CD14-positive monocyte (primary cell): ENCODE measurements at regions not wholly inside any gene's neighbourhood (a gene's known extent, or its start where the extent isn't known, plus 50 kb on each side); places are given as distances from the start of the nearest gene placed in this dataset.

Source experiments
- DNase-seq, 3 donors: peaks; one replicate each; pipeline ENCODE4 v3.0.0-alpha.2; 2011 to 2022
- H2AFZ ChIP-seq: 2 replicates; pipeline ENCODE4 v1.6.0; 2012; ENCODE audit warnings: mild to moderate bottlenecking, low read depth, low read length, inconsistent platforms; ENCODE audit not compliant: insufficient read depth, poor library complexity, severe bottlenecking
- H3K27ac ChIP-seq, 2 donors: 1 replicate in 1 of 2; 2 replicates in 1 of 2; pipeline ENCODE4 v1.5.1; 2012 to 2013; ENCODE audit warnings: low read length in 2 of 2, control low read depth in 1 of 2, inconsistent platforms in 1 of 2, low read depth in 1 of 2, mild to moderate bottlenecking in 1 of 2
- H3K27me3 ChIP-seq, 2 donors: one replicate each; pipeline versions ENCODE4 v1.6.0 to v1.6.1; 2011 to 2013; ENCODE audit warnings: low read length in 2 of 2; ENCODE audit not compliant: control insufficient read depth in 2 of 2, insufficient read depth in 2 of 2
- H3K36me3 ChIP-seq, 2 donors: replicated peaks in 1 of 2; 1 replicate in 1 of 2; 2 replicates in 1 of 2; pipeline versions ENCODE4 v1.5.1 to v1.6.1; 2012 to 2013; ENCODE audit warnings: low read length in 2 of 2, control low read depth in 1 of 2, inconsistent platforms in 1 of 2, mild to moderate bottlenecking in 1 of 2; ENCODE audit not compliant: insufficient read depth in 2 of 2, control insufficient read depth in 1 of 2
- H3K4me1 ChIP-seq, 2 donors: 1 replicate in 1 of 2; 2 replicates in 1 of 2; pipeline versions ENCODE4 v1.5.1 to v1.6.1; 2012 to 2013; ENCODE audit warnings: low read length in 2 of 2, control low read depth in 1 of 2, inconsistent platforms in 1 of 2, mild to moderate bottlenecking in 1 of 2, moderate library complexity in 1 of 2; ENCODE audit not compliant: insufficient read depth in 2 of 2, control insufficient read depth in 1 of 2
- H3K4me2 ChIP-seq: replicated peaks from 2 replicates; pipeline ENCODE3; 2012; ENCODE audit warnings: low read length, moderate library complexity, mild to moderate bottlenecking; ENCODE audit not compliant: poor library complexity, severe bottlenecking; ENCODE audit errors: extremely low read depth
- H3K4me3 ChIP-seq, 3 experiments: fragments of 200-600 bp in 1 of 3; sonication (generic) in 1 of 3; replicated peaks in 1 of 3; 1 replicate in 2 of 3; 2 replicates in 1 of 3; pipeline ENCODE4 v1.5.1; 2011 to 2013; ENCODE audit warnings: low read length in 3 of 3, mild to moderate bottlenecking in 3 of 3, control low read depth in 2 of 3, low read depth in 2 of 3, inconsistent platforms in 1 of 3, moderate library complexity in 1 of 3
- H3K79me2 ChIP-seq: 2 replicates; pipeline ENCODE4 v1.6.0; 2012; ENCODE audit warnings: mild to moderate bottlenecking, control low read depth, inconsistent platforms, low read length, moderate library complexity; ENCODE audit not compliant: insufficient read depth
- H3K9ac ChIP-seq: 2 replicates; pipeline ENCODE4 v1.6.0; 2017; ENCODE audit warnings: low read length, mild to moderate bottlenecking; ENCODE audit not compliant: insufficient read depth, poor library complexity, severe bottlenecking
- H3K9me3 ChIP-seq, 2 donors: replicated peaks in 1 of 2; 1 replicate in 1 of 2; 2 replicates in 1 of 2; pipeline versions ENCODE4 v1.5.1 to v1.6.1; 2012 to 2013; ENCODE audit warnings: low read length in 2 of 2, control low read depth in 1 of 2; ENCODE audit not compliant: control insufficient read depth in 1 of 2, insufficient read depth in 1 of 2
- H4K20me1 ChIP-seq: 2 replicates; pipeline ENCODE4 v1.6.0; 2012; ENCODE audit warnings: mild to moderate bottlenecking, low read length, control low read depth, moderate library complexity; ENCODE audit not compliant: insufficient read depth
- H3K27ac Mint-ChIP-seq, 7 donors: one replicate each; pipeline ENCODE4 v1.8.0; 2020; ENCODE audit warnings: mild to moderate bottlenecking in 7 of 7, mixed read lengths in 7 of 7, moderate library complexity in 6 of 7, inconsistent platforms in 2 of 7
- H3K27me3 Mint-ChIP-seq, 3 donors: one replicate each; pipeline ENCODE4 v1.8.0; 2021 to 2022; ENCODE audit warnings: low read depth in 3 of 3, mild to moderate bottlenecking in 3 of 3, mixed read lengths in 3 of 3, moderate library complexity in 3 of 3, inconsistent platforms in 1 of 3
- H3K36me3 Mint-ChIP-seq, 2 donors: one replicate each; pipeline ENCODE4 v1.8.0; 2020; ENCODE audit warnings: mixed read lengths in 2 of 2, inconsistent platforms in 1 of 2, mild to moderate bottlenecking in 1 of 2
- H3K4me1 Mint-ChIP-seq: one replicate; pipeline ENCODE4 v1.8.0; 2020; ENCODE audit warnings: mild to moderate bottlenecking, mixed read lengths
- H3K4me3 Mint-ChIP-seq, 2 donors: one replicate each; pipeline ENCODE4 v1.8.0; 2020; ENCODE audit warnings: mild to moderate bottlenecking in 2 of 2, mixed read lengths in 2 of 2, moderate library complexity in 1 of 2
- H3K9me3 Mint-ChIP-seq, 7 donors: one replicate each; pipeline ENCODE4 v1.8.0; 2020 to 2022; ENCODE audit warnings: mixed read lengths in 7 of 7, mild to moderate bottlenecking in 6 of 7, moderate library complexity in 6 of 7, inconsistent platforms in 2 of 7
- WGBS: methylation state at CpG from one replicate; pipeline ENCODE4 v1.1.5; 2013; ENCODE audit warnings: missing lambda C conversion rate; ENCODE audit not compliant: insufficient coverage; 5-methylcytosine and 5-hydroxymethylcytosine counted together
- intact Hi-C, 2 donors: fragments of 100-400 bp; cut with micrococcal nuclease; formaldehyde crosslinking; loops; one replicate each; pipeline versions ENCODE4 v1.15.0 to v1.15.1; 2023
- TF ChIP-seq, protein P1 (sequence below): fragments of 200-600 bp; IDR thresholded peaks from one replicate; pipeline ENCODE4 v1.8.0; 2022; ENCODE audit warnings: antibody characterized with exemption, mild to moderate bottlenecking

DNA sequence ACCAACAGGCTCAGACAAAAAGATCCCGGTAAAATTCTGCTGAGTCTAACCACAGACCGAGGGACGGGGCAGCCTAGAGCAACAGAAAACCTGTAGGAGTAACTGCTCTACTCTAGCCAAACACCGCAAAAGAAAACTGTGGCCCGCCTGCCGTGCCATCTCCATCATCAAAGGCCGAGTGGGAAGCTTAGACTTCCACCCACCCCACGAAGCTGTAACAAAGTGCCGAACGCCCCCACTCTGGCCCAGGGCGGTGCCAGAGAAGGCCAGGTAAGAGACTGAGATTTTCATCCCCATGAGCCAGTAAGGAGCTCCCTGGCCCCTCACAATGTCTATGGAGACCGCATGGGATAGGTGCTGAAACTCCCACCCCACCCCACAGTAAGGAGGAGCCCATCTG lies 231.9 kb upstream of the COX10 start:
- H3K4me1 ChIP-seq: no peaks in the 10 kb centered on the region
- Mint-ChIP-seq H3K4me3 (no peak overlapping the region), H3K27me3 (peaks cover 0 to 3% (median 0%) of the 10 kb centered on the region in 3 donors), H3K36me3 (no peaks in the 10 kb centered on the region), H3K4me1 (no peaks in the 10 kb centered on the region), H3K9me3 (peaks cover 0 to 16% (median 10%) of the 10 kb centered on the region in 7 donors), H3K27ac (peak overlapping the region in 1 of 7 donors; percentile 6)
- no peaks in the 10 kb centered on the region for H4K20me1 ChIP-seq
- no peaks in the 10 kb centered on the region for H3K79me2 ChIP-seq
- no peak for DNase-seq
- intact Hi-C loops: no loop called here
- no peak overlapping the region for H3K4me3 ChIP-seq
- H3K9me3 ChIP-seq: peaks cover 0 to 16% of the 10 kb centered on the region in 2 donors
- no peak overlapping the region for H3K4me2 ChIP-seq
- TF ChIP-seq, protein P1, sequence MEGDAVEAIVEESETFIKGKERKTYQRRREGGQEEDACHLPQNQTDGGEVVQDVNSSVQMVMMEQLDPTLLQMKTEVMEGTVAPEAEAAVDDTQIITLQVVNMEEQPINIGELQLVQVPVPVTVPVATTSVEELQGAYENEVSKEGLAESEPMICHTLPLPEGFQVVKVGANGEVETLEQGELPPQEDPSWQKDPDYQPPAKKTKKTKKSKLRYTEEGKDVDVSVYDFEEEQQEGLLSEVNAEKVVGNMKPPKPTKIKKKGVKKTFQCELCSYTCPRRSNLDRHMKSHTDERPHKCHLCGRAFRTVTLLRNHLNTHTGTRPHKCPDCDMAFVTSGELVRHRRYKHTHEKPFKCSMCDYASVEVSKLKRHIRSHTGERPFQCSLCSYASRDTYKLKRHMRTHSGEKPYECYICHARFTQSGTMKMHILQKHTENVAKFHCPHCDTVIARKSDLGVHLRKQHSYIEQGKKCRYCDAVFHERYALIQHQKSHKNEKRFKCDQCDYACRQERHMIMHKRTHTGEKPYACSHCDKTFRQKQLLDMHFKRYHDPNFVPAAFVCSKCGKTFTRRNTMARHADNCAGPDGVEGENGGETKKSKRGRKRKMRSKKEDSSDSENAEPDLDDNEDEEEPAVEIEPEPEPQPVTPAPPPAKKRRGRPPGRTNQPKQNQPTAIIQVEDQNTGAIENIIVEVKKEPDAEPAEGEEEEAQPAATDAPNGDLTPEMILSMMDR: no peak
- 98% methylated on average over 11 of the region's 12 CpGs for WGBS
- H2AFZ ChIP-seq: no peak overlapping the region
- no peaks in the 10 kb centered on the region for H3K36me3 ChIP-seq
- no peak overlapping the region for H3K9ac ChIP-seq
- H3K27ac ChIP-seq: no peak overlapping the region
- H3K27me3 ChIP-seq: no peaks in the 10 kb centered on the region

DNA sequence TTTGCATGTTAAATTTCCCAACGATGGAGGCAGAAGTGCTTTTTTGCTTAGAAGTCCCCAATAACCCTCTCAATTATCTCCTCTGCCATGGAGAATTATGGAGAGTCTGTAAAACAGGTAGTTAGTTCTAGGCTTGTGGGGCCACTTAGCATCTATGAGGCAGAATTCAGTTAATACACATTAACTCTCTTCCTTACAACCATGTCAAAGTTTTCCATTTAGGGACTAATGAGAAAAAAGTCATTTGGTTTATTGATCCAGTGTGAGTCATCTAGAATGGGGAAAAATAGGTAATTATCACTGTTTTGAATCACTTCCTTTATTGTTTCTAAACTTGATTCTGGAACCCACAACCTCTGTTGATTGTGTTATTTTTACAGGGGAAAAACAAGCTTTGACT lies 229.1 kb upstream of the COX10 start:
- H4K20me1 ChIP-seq: no peaks in the 10 kb centered on the region
- no CpG with 5 or more reads among the region's 1 CpG for WGBS

More for the DNA sequence above, 229.1 kb upstream of the COX10 start:
- Mint-ChIP-seq H3K4me1 (no peaks in the 10 kb centered on the region), H3K27me3 (peaks cover 0 to 3% (median 0%) of the 10 kb centered on the region in 3 donors), H3K4me3 (no peak overlapping the region), H3K36me3 (no peaks in the 10 kb centered on the region), H3K9me3 (peaks cover 0 to 12% (median 7%) of the 10 kb centered on the region in 7 donors), H3K27ac (no peak overlapping the region)
- Histone ChIP-seq H3K27ac (no peak overlapping the region), H2AFZ (no peak overlapping the region), H3K9ac (no peak overlapping the region), H3K4me3 (no peak overlapping the region), H3K79me2 (no peaks in the 10 kb centered on the region), H3K4me2 (no peak overlapping the region), H3K27me3 (no peaks in the 10 kb centered on the region), H3K4me1 (no peaks in the 10 kb centered on the region), H3K9me3 (peaks cover 0 to 11% of the 10 kb centered on the region in 2 donors), H3K36me3 (no peaks in the 10 kb centered on the region)
- DNase-seq: no peak
- intact Hi-C loops: no loop called here
- TF ChIP-seq, protein P1: no peak
